Endodermal cell (in vitro differentiated cells): ENCODE measurements at regions not wholly inside any gene's neighbourhood (a gene's known extent, or its start where the extent isn't known, plus 50 kb on each side); places are given as distances from the start of the nearest gene placed in this dataset.

Source experiments
- DNase-seq: peaks from one replicate; pipeline ENCODE4 v3.0.0-alpha.2; 2017
- H3K27ac ChIP-seq: 2 replicates; pipeline ENCODE4 v1.5.1; 2013; ENCODE audit warnings: mild to moderate bottlenecking, low read depth, low read length, moderate library complexity
- H3K27me3 ChIP-seq: 2 replicates; pipeline ENCODE4 v1.6.1; 2013; ENCODE audit warnings: mild to moderate bottlenecking, low read length, moderate library complexity; ENCODE audit not compliant: insufficient read depth, control insufficient read depth, poor library complexity, severe bottlenecking
- H3K36me3 ChIP-seq: 2 replicates; pipeline ENCODE4 v1.7.0; 2013; ENCODE audit warnings: mild to moderate bottlenecking, low read length, moderate library complexity; ENCODE audit not compliant: control insufficient read depth, insufficient read depth
- H3K4me1 ChIP-seq: one replicate; pipeline ENCODE4 v1.7.0; 2013; ENCODE audit warnings: low read length; ENCODE audit not compliant: control insufficient read depth, insufficient read depth
- H3K4me3 ChIP-seq: 2 replicates; pipeline ENCODE4 v1.5.1; 2013; ENCODE audit warnings: mild to moderate bottlenecking, low read length, moderate library complexity
- H3K9ac ChIP-seq: 2 replicates; pipeline ENCODE4 v1.6.1; 2013; ENCODE audit warnings: mild to moderate bottlenecking, low read length, moderate library complexity; ENCODE audit not compliant: poor library complexity, severe bottlenecking; ENCODE audit errors: extremely low read depth
- H3K9me3 ChIP-seq: 2 replicates; pipeline ENCODE4 v1.6.1; 2013; ENCODE audit warnings: mild to moderate bottlenecking, low read length, moderate library complexity; ENCODE audit not compliant: control insufficient read depth
- H3K27ac Mint-ChIP-seq: 2 replicates; pipeline ENCODE4 v1.8.0; 2020; ENCODE audit warnings: mixed read lengths
- H3K27me3 Mint-ChIP-seq: 2 replicates; pipeline ENCODE4 v1.8.0; 2021; ENCODE audit warnings: mild to moderate bottlenecking, mixed read lengths; ENCODE audit not compliant: insufficient read depth
- H3K36me3 Mint-ChIP-seq: 2 replicates; pipeline ENCODE4 v1.8.0; 2020; ENCODE audit warnings: low read depth, mixed read lengths
- H3K4me1 Mint-ChIP-seq: 2 replicates; pipeline ENCODE4 v1.8.0; 2020; ENCODE audit warnings: mixed read lengths
- H3K4me3 Mint-ChIP-seq: 2 replicates; pipeline ENCODE4 v1.8.0; 2020; ENCODE audit warnings: mild to moderate bottlenecking, moderate library complexity, mixed read lengths
- H3K9me3 Mint-ChIP-seq: 2 replicates; pipeline ENCODE4 v1.8.0; 2020; ENCODE audit warnings: mild to moderate bottlenecking, mixed read lengths
- CTCF ChIP-seq: fragments of 200-600 bp; sonication (generic); conservative IDR thresholded peaks from 2 replicates; pipeline ENCODE4 v1.5.0; 2021; ENCODE audit warnings: antibody characterized with exemption, mild to moderate bottlenecking
- WGBS, 2 experiments: methylation state at CpG; one replicate each; pipeline versions ENCODE4 v1.1.5 to v1.1.7; 2013; ENCODE audit warnings: missing lambda C conversion rate in 2 of 2, mixed read lengths in 1 of 2; ENCODE audit not compliant: insufficient coverage in 1 of 2, insufficient read length in 1 of 2; 5-methylcytosine and 5-hydroxymethylcytosine counted together

DNA sequence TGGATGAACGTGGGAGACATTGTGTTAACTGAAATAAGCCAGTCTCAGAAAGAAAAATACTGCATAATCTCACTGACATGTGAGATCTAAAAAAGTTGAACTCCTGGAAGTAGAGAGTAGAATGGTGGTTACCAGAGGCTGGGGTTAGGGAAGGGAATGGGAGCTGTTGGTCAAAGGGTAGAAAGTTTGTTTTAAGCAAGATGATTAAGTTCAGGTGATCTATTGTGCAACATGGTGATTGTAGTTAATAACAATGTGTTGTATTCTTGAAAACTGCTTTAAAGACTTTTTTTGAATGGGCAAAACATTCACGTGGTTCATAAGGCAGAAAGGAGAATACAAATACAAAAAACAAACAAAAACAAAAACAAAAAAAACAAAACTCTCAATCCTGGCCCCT is 460.4 kb upstream of the TBX3 start:
- Histone ChIP-seq H3K9ac (no peak overlapping the region), H3K27ac (no peak overlapping the region), H3K4me3 (no peak overlapping the region), H3K27me3 (peaks cover 6% of the 10 kb centered on the region), H3K9me3 (no peaks in the 10 kb centered on the region), H3K4me1 (no peaks in the 10 kb centered on the region), H3K36me3 (no peaks in the 10 kb centered on the region)
- Mint-ChIP-seq H3K4me3 (no peak overlapping the region), H3K36me3 (no peaks in the 10 kb centered on the region), H3K27ac (no peak overlapping the region), H3K9me3 (peaks cover 2% of the 10 kb centered on the region), H3K27me3 (peaks cover 9% of the 10 kb centered on the region), H3K4me1 (peaks cover 20% of the 10 kb centered on the region)
- 92% methylated on average over 2 of the region's 2 CpGs; no CpG with 5 or more reads in 1 of the 2 experiments for WGBS, 2 experiments
- TF ChIP-seq CTCF: no peak
- DNase-seq: no peak

GRCh38 chr12:115140981-115141655 is 457.1 kb upstream of the TBX3 start:
- Mint-ChIP-seq H3K4me3 (no peak overlapping the region), H3K9me3 (peaks cover 10% of the 10 kb centered on the region), H3K4me1 (peaks cover 19% of the 10 kb centered on the region), H3K27me3 (peaks cover 4% of the 10 kb centered on the region), H3K27ac (no peak overlapping the region), H3K36me3 (no peaks in the 10 kb centered on the region)
- no peaks in the 10 kb centered on the region for H3K4me1 ChIP-seq
- DNase-seq: peak; percentile 66
- 67 to 73% methylated on average over 3 to 4 of the region's 4 CpGs for WGBS, 2 experiments
- H3K9me3 ChIP-seq: no peaks in the 10 kb centered on the region
- TF ChIP-seq CTCF: peak; percentile 35
- H3K27me3 ChIP-seq: no peaks in the 10 kb centered on the region
- no peak overlapping the region for H3K4me3 ChIP-seq
- H3K27ac ChIP-seq: no peak overlapping the region
- H3K9ac ChIP-seq: no peak overlapping the region
- no peaks in the 10 kb centered on the region for H3K36me3 ChIP-seq

GRCh38 chr12:115137812-115138521 is 454.0 kb upstream of the TBX3 start:
- H3K27me3 Mint-ChIP-seq: no peaks in the 10 kb centered on the region
- peaks cover 5% of the 10 kb centered on the region for H3K4me1 Mint-ChIP-seq
- no peak overlapping the region for H3K27ac Mint-ChIP-seq
- TF ChIP-seq CTCF: no peak
- Histone ChIP-seq H3K9me3 (no peaks in the 10 kb centered on the region), H3K36me3 (no peaks in the 10 kb centered on the region), H3K4me1 (no peaks in the 10 kb centered on the region), H3K4me3 (no peak overlapping the region), H3K27me3 (no peaks in the 10 kb centered on the region), H3K9ac (no peak overlapping the region), H3K27ac (no peak overlapping the region)
- WGBS, 2 experiments: 75 to 81% methylated on average over 8 to 12 of the region's 12 CpGs
- no peak for DNase-seq
- no peaks in the 10 kb centered on the region for H3K36me3 Mint-ChIP-seq
- H3K9me3 Mint-ChIP-seq: peaks cover 8% of the 10 kb centered on the region
- H3K4me3 Mint-ChIP-seq: no peak overlapping the region
